ENCODE measurements at regions not wholly inside any gene's neighbourhood (a gene's known extent, or its start where the extent isn't known, plus 50 kb on each side); places are given as distances from the start of the nearest gene placed in this dataset.
"Not testable (repeated sequence)": the region's sequence is repeated elsewhere in the genome, so short reads cannot be mapped to it uniquely, and the experiment has no call there.

GRCh38 chrX:92774016-92774415 lies 899.4 kb downstream of the NAP1L3 start:
- 0% methylated on average over 1 of the region's 2 CpGs for WGBS (ENCODE audit: low lambda C conversion rate)
- DNase-seq (ENCODE audit: low spot score); intact Hi-C loops (cut with micrococcal nuclease; ENCODE audit: unreplicated experiment): not testable (repeated sequence)

GRCh38 chrX:92760963-92761362 lies 912.4 kb downstream of the NAP1L3 start:
- intact Hi-C loops (cut with micrococcal nuclease; ENCODE audit: unreplicated experiment); H3K4me1 ChIP-seq (ENCODE audit: insufficient read depth, low read length); ATAC-seq; BruUV-seq (replicated peaks); H4K20me1 ChIP-seq (ENCODE audit: insufficient read depth, low read length); in situ Hi-C loops (cut with HindIII; ENCODE audit: extremely low pct_ligation_motif_present, low pct_unique_long_range_greater_than_20kb); H3K79me2 ChIP-seq (ENCODE audit: insufficient read depth, low read length); POLR2A ChIA-PET; DNase-seq (ENCODE audit: low spot score); H3K9me3 ChIP-seq (ENCODE audit: low read length); H3K9ac ChIP-seq (ENCODE audit: insufficient read depth, low read depth, low read length); H3K27ac ChIP-seq (ENCODE audit: extremely low read length, insufficient read depth, low read length); FAIRE-seq; H3K4me3 ChIP-seq (replicated peaks in 1 of 3; ENCODE audit: insufficient read depth in 1 of 3, low read depth in 2 of 3, low read length in 3 of 3); H2AFZ ChIP-seq (ENCODE audit: low read length); CTCF ChIA-PET (ENCODE audit: low intra/inter-chr PET ratio, low total read pairs); H3K27me3 ChIP-seq (ENCODE audit: control insufficient read depth in 1 of 2, insufficient read depth in 2 of 2, low read length in 2 of 2); H3K4me2 ChIP-seq (ENCODE audit: low read depth, low read length); H3K36me3 ChIP-seq (replicated peaks in 1 of 2; ENCODE audit: control insufficient read depth in 1 of 2, insufficient read depth in 2 of 2, low read length in 2 of 2): not testable (repeated sequence)
- 0% methylated on average over 1 of the region's 2 CpGs for WGBS (ENCODE audit: low lambda C conversion rate)

More at GRCh38 chrX:92774016-92774415, 899.4 kb downstream of the NAP1L3 start:
- CTCF ChIA-PET (ENCODE audit: low intra/inter-chr PET ratio, low total read pairs); BruUV-seq (replicated peaks); H3K79me2 ChIP-seq (ENCODE audit: insufficient read depth, low read length); H2AFZ ChIP-seq (ENCODE audit: low read length); POLR2A ChIA-PET; H3K9ac ChIP-seq (ENCODE audit: insufficient read depth, low read depth, low read length); H3K4me1 ChIP-seq (ENCODE audit: insufficient read depth, low read length); H3K27ac ChIP-seq (ENCODE audit: extremely low read length, insufficient read depth, low read length); H3K36me3 ChIP-seq (replicated peaks in 1 of 2; ENCODE audit: control insufficient read depth in 1 of 2, insufficient read depth in 2 of 2, low read length in 2 of 2); H3K4me3 ChIP-seq (replicated peaks in 1 of 3; ENCODE audit: insufficient read depth in 1 of 3, low read depth in 2 of 3, low read length in 3 of 3); H4K20me1 ChIP-seq (ENCODE audit: insufficient read depth, low read length); H3K4me2 ChIP-seq (ENCODE audit: low read depth, low read length); FAIRE-seq; ATAC-seq; H3K27me3 ChIP-seq (ENCODE audit: control insufficient read depth in 1 of 2, insufficient read depth in 2 of 2, low read length in 2 of 2); in situ Hi-C loops (cut with HindIII; ENCODE audit: extremely low pct_ligation_motif_present, low pct_unique_long_range_greater_than_20kb); H3K9me3 ChIP-seq (ENCODE audit: low read length): not testable (repeated sequence)
